GM23248 (cell line): ENCODE measurements at regions not wholly inside any gene's neighbourhood (a gene's known extent, or its start where the extent isn't known, plus 50 kb on each side); places are given as distances from the start of the nearest gene placed in this dataset.

Experiments
- EZH2 ChIP-seq: fragments of 200-600 bp; sonication (generic); IDR thresholded peaks from 2 replicates; pipeline ENCODE4 v1.6.1; 2018; ENCODE audit warnings: antibody characterized with exemption, mild to moderate bottlenecking; ENCODE audit not compliant: insufficient read depth, poor library complexity, severe bottlenecking
- EZH2phosphoT487 ChIP-seq: fragments of 200-600 bp; sonication (generic); IDR thresholded peaks from 2 replicates; pipeline ENCODE4 v1.6.1; 2018; ENCODE audit warnings: antibody characterized with exemption, moderate library complexity, mild to moderate bottlenecking, low read depth; ENCODE audit not compliant: insufficient read depth

- no peak for TF ChIP-seq EZH2
- TF ChIP-seq EZH2phosphoT487 = no peak
Measured at GRCh38 chr11:32497951-32498350, 62.6 kb upstream of the WT1 start.
